Dermis blood vessel endothelial cell (primary cell): ENCODE measurements at regions not wholly inside any gene's neighbourhood (a gene's known extent, or its start where the extent isn't known, plus 50 kb on each side); places are given as distances from the start of the nearest gene placed in this dataset.

Experiments used
- DNase-seq: peaks from one replicate; pipeline ENCODE4 v3.0.0; 2010

GRCh38 chr19:28834996-28835395, 378.0 kb downstream of the UQCRFS1 start:
- no peak for DNase-seq

- DNase-seq = no peak
These were observed 381.5 kb downstream of the UQCRFS1 start for GRCh38 chr19:28831462-28831861.

DNA sequence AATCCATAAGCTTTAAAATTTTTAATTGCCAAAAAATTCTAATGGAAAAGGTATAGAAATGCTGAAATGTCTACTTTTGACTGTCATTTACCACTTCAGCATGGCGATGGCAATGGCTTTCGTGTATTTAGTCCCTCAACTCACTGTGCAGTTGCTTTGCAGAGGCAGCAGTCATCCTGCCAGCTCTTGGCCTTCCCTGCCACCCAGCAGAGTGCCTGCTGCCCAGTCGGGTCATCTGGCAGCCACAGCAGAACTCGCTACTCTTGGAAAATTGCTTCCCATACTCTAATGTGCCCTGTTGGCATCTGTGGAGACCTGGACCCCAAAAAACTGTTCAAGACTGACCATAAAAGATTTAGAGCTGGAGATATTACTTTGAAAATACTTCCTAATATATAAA, 383.2 kb downstream of the UQCRFS1 start:
- no peak for DNase-seq

DNA sequence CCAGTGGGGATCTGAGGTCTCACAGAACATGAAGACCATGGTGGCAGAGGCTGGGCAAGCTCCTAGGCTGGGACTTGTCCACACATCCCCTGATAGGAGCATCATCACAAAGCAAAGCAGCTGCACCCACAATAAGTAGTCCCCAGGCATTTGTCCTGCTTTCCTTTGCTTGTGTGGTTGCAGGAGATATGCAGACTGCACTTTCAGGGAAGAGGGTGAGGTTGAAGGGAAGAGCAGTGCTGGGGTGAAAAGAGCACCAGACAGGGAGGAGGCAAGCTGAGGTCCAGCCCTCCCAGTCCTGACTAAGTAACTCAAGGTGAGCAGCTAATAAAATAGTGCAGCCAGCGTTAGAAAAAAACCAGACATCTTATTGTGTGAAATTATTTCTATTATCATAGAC, 383.6 kb downstream of the UQCRFS1 start:
- DNase-seq = no peak

DNA sequence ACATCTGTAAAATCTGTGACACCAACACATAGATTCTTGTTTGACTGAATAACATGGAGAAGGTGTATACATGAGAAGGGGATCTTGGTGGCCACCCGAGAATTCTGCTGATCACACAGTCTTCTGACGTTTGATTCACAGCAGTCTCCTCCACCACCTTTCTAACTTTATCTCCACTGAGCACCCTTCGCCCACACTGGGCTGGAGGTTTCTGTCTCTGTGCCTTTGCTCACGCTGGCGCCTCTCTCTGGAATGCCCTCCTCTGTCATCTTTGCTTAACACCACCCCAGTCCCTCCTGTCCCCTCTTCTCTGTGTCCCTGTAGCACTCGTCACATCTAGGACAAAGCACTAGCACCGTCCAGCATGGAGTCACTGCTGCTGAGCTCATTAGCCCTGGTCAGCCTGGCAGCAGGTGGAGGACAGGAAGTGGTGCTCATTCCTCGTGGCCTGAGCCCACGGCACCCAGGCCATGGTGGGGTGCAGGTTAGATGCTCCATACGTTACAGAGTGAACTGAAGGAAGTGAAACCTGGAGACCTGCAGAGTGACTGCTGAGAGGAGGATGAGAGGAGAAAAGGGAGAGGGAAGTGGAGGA, 384.6 kb downstream of the UQCRFS1 start:
- no peak for DNase-seq

- DNase-seq = no peak
These were observed 385.6 kb downstream of the UQCRFS1 start for GRCh38 chr19:28827382-28827781.

DNA sequence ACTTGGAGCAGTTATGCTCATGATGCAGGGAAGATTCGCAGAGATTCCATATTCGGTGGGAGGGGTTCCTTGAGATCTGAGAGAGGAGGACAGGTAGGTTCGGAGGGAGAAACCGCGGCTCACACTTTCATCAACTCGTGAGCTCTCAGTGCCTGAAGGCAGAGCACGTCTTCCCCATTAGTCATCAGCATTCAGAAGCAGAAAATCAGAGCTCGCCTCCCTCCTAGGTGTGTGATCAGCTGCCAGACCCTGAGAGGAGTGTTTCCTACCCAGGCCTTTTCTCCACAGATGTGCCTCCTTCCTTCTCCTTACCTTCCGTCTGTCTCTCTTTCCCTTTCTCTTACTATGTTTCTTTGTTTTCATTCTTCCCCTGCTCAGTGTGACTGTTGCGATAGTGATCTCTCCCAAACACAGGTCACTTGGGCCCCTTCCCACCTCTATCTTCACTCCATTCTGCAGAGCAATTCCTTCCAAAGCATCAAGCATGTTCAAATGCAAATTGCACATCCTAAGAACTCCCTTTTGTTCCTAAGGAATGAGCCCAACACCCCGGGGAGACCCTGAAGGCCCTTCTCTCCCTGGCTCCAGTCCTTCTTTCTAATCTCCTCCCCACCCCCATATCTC, 389.5 kb downstream of the UQCRFS1 start:
- DNase-seq = no peak

- no peak for DNase-seq
These were observed 392.7 kb downstream of the UQCRFS1 start for GRCh38 chr19:28820289-28820688.

DNA sequence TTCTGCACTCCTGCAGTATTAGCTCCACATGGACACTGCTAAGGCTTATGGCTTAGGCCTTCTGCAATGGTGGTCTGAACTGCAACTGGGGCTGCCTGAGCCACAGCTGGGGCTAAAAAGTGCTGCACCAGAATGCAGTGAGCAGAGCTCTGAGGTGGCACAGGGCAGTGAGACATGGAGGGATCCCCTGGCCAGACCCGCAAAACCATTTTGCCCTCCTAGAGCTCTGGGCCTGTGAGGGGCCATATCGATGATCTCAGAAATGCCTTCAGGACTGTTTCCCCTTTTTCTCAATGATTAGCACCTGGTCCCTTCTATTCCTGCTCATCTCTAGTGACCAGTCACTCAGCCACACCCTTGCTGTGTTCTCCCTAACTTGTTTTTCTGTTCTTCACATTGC, 397.7 kb downstream of the UQCRFS1 start:
- DNase-seq = no peak

DNA sequence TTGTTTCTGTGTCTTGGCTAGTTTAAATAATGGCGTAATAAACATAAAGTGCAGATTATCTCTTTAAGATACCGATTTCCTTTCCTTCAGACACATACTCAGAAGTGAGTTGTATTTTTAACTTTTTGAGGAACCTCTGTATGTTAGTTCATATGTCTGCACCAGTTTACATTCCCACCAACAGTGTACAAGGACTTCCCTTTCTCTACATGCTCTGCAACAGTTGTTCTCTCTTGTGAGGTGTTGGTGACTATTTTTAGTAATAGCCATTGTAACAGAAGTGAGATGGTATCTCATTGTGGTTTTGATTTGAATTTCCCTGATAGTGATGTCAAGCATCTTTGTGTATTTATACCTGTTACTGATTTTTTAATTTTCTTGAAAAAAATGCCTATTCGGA, 418.6 kb downstream of the UQCRFS1 start:
- no peak for DNase-seq

DNA sequence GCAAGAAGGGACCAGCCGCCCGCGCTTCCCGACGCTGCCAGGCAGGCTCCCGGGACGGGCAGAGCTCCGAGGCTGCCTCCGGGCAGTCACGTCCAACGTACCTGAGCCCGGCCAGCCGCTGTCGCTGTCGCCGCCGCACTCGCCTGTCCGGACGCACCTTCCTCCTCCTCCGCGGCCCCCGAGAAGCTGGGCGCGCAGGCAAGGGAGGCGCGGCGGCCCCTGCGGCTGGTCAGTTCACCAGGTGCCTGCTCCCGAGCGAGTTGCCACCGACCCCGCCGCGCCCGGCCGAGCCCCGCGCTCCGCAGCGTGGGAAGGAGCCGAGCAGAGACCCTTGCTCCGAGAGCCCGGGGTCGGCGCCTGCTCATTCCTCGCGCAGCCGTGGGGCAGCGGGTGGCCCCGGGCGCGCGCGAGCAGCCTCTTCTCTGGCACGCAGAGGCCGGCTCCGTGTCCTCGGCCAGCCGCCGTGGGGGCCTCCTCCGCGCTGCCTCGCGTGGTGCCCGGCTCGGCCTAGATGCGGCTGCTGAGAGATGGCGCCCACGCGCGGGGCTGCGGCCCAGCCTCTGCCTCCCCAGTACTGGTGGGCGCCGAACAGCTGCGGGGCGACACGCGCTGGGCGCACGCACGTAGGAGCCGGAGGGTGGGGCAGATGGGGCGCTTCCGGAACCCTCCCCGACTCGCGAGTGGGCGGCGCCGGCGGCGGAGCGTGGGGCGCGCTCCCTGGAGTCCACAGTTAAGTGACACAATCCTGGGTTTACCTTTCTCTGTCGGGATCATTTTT, 419.4 kb downstream of the UQCRFS1 start:
- no peak for DNase-seq

DNA sequence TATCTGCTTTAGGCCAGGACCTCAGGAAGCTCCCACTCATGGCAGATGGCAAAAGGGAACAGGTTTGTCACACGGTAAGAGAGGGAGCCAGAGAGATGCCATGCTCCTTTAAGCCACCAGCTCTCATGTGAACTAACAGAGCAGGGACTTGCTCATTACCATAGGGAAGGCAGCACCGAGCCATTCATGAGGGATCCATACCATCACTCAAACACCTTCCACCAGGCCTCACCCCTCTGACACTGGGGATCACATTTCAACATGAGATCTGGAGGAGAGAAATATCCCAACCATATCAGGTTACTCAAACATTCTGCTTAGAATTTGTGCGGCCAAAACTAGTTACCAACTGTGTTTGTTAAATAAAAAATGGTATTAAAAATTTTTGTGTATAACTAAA, 427.0 kb downstream of the UQCRFS1 start:
- DNase-seq = no peak

DNA sequence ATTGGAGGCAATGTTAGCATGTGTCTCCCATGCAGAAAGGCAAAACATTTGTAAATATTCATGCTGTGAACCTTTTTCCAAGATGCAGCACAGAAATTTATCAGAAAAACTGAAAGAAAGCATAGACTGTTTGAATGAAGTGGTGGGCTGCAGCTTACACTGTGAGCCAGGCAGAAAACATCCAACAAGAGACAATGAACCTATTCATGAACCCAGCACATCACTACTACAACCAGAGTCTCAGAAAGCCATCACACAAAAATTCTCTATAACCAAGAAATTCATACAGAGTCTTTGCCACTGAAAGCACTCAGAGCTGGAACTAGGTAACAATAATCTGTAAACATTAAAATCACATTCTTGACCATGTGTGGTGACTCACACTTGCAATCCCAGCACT, 448.9 kb downstream of the UQCRFS1 start:
- DNase-seq = no peak

GRCh38 chr19:28746478-28746877, 466.5 kb downstream of the UQCRFS1 start:
- DNase-seq = no peak

DNA sequence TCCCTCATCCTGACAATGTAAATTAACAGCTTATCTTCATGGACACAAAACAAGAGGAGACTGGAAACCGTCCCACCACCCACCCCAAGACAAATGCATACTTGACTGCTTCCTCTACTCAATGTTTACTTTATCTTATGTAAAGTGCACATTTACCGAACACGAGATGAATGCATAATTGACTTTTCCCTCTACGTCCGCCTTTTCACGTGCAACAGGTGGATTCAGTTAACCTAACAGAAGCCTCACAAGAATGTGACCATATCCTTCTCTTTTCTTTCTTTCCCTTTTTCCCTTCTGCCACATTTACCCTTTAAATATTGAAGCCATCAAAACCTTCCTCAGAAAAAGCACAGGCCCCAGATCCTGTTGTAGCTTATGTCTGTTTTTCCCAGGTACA, 468.0 kb downstream of the UQCRFS1 start:
- DNase-seq = no peak

GRCh38 chr19:28744014-28744413, 468.9 kb downstream of the UQCRFS1 start:
- no peak for DNase-seq

DNA sequence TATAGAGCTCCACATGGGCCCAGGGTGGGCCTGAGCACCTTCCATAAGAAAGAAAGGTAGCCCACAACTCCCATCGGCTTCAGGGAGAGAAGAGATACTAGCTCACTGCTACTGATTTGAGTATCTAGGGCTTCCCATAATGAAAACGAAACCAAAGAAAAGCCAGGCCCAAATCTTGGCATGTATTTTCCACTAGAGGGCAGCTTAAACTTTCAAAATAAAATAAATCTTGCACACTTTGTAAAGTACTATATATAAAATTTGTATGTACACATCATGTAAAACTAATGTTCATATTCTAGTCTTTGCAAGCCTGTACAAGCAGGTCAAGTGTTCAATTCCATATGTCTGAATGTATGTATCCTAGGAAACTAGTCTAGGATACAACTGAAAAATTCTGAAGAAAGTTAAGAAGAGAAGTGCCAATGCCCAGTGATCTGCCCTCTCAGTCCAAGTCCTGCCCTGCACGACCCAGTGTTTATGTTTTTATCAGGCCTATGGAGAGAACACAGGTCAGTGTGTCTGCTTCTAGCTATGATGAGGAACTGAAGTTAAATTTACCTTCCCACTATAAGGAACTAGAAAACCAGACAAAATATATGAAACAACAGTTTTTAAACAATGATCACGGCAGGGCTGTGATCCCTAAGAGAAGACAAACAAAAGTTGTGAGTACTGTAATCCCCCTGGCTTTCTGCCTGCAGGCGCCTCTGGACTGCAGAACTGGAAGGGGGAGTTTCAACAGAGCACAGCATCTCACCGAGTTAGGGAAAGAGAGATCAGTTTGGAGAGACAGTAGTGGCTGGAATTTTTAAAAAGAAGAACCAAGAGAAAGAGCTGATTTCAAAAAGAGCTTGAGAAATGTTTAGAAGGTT, 475.7 kb downstream of the UQCRFS1 start:
- DNase-seq = peak; percentile 20

- peak; percentile 15 for DNase-seq
These were observed 476.4 kb downstream of the UQCRFS1 start for GRCh38 chr19:28736528-28736927.

- no peak for DNase-seq
These were observed 481.4 kb downstream of the UQCRFS1 start for GRCh38 chr19:28731577-28731976.

DNA sequence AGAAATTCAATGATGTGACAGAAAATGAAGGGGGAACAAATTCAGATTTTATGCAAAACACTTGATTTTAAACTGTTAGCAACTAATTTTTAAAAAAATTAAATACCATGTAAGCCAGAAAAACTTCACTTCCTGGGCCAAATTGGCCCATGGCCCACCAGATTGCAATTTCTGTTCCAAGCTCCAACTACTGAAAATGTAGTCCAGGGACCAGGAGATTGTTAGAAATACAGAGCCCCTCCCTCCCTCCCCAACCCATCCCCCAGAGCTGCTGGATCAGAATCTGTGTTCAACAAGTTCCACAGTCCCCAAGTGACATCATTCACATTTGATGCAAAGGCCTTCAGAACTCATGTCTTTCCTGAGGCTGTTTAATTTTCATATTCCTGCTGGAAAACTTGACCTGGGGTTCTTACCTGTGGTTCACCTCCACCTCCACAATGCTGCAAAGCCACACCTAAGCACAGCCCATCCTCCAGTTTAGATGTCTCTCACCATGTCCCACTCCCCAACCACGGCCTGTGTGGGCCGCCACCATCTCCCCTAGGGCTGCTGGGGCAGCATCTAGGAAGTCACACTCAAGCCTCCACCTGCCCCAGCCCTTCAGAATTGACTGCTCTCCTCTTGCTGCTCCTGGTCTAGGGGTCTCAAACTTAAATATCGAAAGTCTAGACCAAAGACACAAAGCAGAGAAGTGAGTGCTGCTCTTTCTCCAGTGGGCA, 482.0 kb downstream of the UQCRFS1 start:
- no peak for DNase-seq

DNA sequence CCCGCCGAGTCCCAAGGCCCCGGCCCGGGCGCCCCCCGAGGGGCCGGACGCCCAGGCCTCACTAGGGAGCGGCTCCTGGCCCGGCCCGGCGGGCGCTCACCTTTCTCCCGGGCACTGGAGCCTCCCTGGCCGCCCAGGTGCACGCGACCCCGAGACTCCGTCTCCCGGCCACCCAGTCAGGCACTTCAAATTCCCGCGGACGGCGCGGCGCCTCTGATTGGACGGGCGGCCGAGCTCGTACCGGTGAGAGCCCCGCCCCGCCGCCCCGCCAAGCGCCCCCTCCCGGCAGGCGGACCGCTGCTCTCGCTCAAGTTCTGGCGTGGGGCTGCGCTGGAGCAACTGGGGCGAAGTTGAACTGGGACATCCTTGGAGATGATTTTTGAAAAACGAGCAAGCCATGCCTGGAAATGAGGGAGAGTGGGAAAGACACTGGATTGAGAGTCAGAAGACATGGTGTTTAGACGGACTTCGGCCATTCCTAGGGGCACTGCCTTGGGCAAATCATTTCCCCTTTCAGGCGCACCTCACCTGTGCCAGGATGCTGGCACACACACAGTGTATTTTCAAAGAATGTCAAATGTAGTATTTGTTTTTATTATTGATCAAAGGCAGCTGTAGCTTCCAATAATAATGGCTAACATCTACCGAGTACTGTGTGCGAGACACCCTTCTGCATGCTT, 485.3 kb downstream of the UQCRFS1 start:
- no peak for DNase-seq
